ENCODE measurements at regions not wholly inside any gene's neighbourhood (a gene's known extent, or its start where the extent isn't known, plus 50 kb on each side); places are given as distances from the start of the nearest gene placed in this dataset.
"Not testable (repeated sequence)": the region's sequence is repeated elsewhere in the genome, so short reads cannot be mapped to it uniquely, and the experiment has no call there.

- DNase-seq = no peak
Measured at GRCh38 chr21:19458295-19458694, 1054.7 kb upstream of the TMPRSS15 start.

GRCh38 chr21:19461481-19462205 lies 1058.1 kb upstream of the TMPRSS15 start:
- DNase-seq = no peak

GRCh38 chr21:19463966-19464365 lies 1060.4 kb upstream of the TMPRSS15 start:
- no peak for DNase-seq

GRCh38 chr21:19468991-19469715 lies 1065.6 kb upstream of the TMPRSS15 start:
- no peak for DNase-seq

- no peak for DNase-seq
Measured at GRCh38 chr21:19475525-19475924, 1071.9 kb upstream of the TMPRSS15 start.

- no peak for DNase-seq
Measured at GRCh38 chr21:19489930-19490329, 1086.3 kb upstream of the TMPRSS15 start.

GRCh38 chr21:19490481-19490880 lies 1086.9 kb upstream of the TMPRSS15 start:
- no peak for DNase-seq

GRCh38 chr21:19493437-19494241 lies 1090.1 kb upstream of the TMPRSS15 start:
- not testable (repeated sequence) for DNase-seq

GRCh38 chr21:19501115-19501514 lies 1097.5 kb upstream of the TMPRSS15 start:
- DNase-seq = no peak

GRCh38 chr21:19507682-19508260 lies 1104.2 kb upstream of the TMPRSS15 start:
- DNase-seq = no peak

GRCh38 chr21:19508442-19508841 lies 1104.9 kb upstream of the TMPRSS15 start:
- DNase-seq = no peak

- no peak for DNase-seq
Measured at GRCh38 chr21:19508844-19509243, 1105.3 kb upstream of the TMPRSS15 start.

GRCh38 chr21:19510057-19510456 lies 1106.5 kb upstream of the TMPRSS15 start:
- DNase-seq = no peak

GRCh38 chr21:19510653-19511052 lies 1107.1 kb upstream of the TMPRSS15 start:
- no peak for DNase-seq

GRCh38 chr21:19522381-19522780 lies 1118.8 kb upstream of the TMPRSS15 start:
- no peak for DNase-seq

- DNase-seq = no peak
Measured at GRCh38 chr21:19523061-19523460, 1119.5 kb upstream of the TMPRSS15 start.

GRCh38 chr21:19523746-19524145 lies 1120.2 kb upstream of the TMPRSS15 start:
- no peak for DNase-seq

GRCh38 chr21:19529031-19529430 lies 1125.4 kb upstream of the TMPRSS15 start:
- no peak for DNase-seq

GRCh38 chr21:19535356-19535755 lies 1131.8 kb upstream of the TMPRSS15 start:
- no peak for DNase-seq

GRCh38 chr21:19537116-19537515 lies 1133.5 kb upstream of the TMPRSS15 start:
- no peak for DNase-seq

- DNase-seq = no peak
Measured at GRCh38 chr21:19540287-19540686, 1136.7 kb upstream of the TMPRSS15 start.

GRCh38 chr21:19541602-19542001 lies 1138.0 kb upstream of the TMPRSS15 start:
- DNase-seq = no peak

GRCh38 chr21:19544493-19544892 lies 1140.9 kb upstream of the TMPRSS15 start:
- DNase-seq = not testable (repeated sequence)

Measured in DMS153 (cell line).